HEK293T (cell line): ENCODE measurements at regions not wholly inside any gene's neighbourhood (a gene's known extent, or its start where the extent isn't known, plus 50 kb on each side); places are given as distances from the start of the nearest gene placed in this dataset.

ENCODE experiments used
- CTCF ChIA-PET: fragments of 350-600 bp; formaldehyde crosslinking; extraction: SDS; loops from one replicate; lab custom pipeline; 2021; ENCODE audit warnings: antibody characterized with exemption, inconsistent platforms; lab: Yijun Ruan, JAX
- POLR2A ChIA-PET: fragments of 350-600 bp; formaldehyde crosslinking; extraction: SDS; loops from one replicate; lab custom pipeline; 2020; ENCODE audit warnings: antibody characterized with exemption, inconsistent platforms; lab: Yijun Ruan, JAX
- DNase-seq: peaks from one replicate; pipeline ENCODE4 v3.0.0; 2012; ENCODE audit warnings: mixed read lengths; ENCODE audit errors: extremely low spot score
- ARNT ChIP-seq: fragments of 450-650 bp; IDR thresholded peaks from 2 replicates; pipeline ENCODE4 v1.6.1; 2017; ENCODE audit warnings: mild to moderate bottlenecking
- BHLHE40 ChIP-seq: fragments of 450-650 bp; IDR thresholded peaks from 2 replicates; pipeline ENCODE4 v1.6.1; 2016; ENCODE audit warnings: mild to moderate bottlenecking, moderate library complexity, borderline replicate concordance
- CTBP1 ChIP-seq: fragments of 450-650 bp; IDR thresholded peaks from 2 replicates; pipeline ENCODE4 v1.6.1; 2016; ENCODE audit warnings: borderline replicate concordance
- ELF4 ChIP-seq: fragments of 450-650 bp; IDR thresholded peaks from 2 replicates; pipeline ENCODE4 v1.6.1; 2017; ENCODE audit warnings: antibody characterized with exemption
- FOXA1 ChIP-seq: fragments of 450-650 bp; IDR thresholded peaks from 2 replicates; pipeline ENCODE4 v1.6.1; 2016; ENCODE audit warnings: mild to moderate bottlenecking
- FOXK2 ChIP-seq: fragments of 450-650 bp; IDR thresholded peaks from 2 replicates; pipeline ENCODE4 v1.6.1; 2016; ENCODE audit warnings: mild to moderate bottlenecking
- FOXM1 ChIP-seq: fragments of 450-650 bp; IDR thresholded peaks from 2 replicates; pipeline ENCODE4 v1.6.1; 2017; ENCODE audit warnings: mild to moderate bottlenecking, borderline replicate concordance
- HDGF ChIP-seq: fragments of 450-650 bp; IDR thresholded peaks from 2 replicates; pipeline ENCODE4 v1.6.1; 2017; ENCODE audit warnings: antibody characterized with exemption, borderline replicate concordance
- L3MBTL2 ChIP-seq: fragments of 450-650 bp; conservative IDR thresholded peaks from 2 replicates; pipeline ENCODE4 v1.6.1; 2016; ENCODE audit warnings: mild to moderate bottlenecking
- LEF1 ChIP-seq: fragments of 450-650 bp; IDR thresholded peaks from 2 replicates; pipeline ENCODE4 v1.6.1; 2017; ENCODE audit warnings: mild to moderate bottlenecking, borderline replicate concordance
- NFRKB ChIP-seq: fragments of 450-650 bp; IDR thresholded peaks from 2 replicates; pipeline ENCODE4 v1.6.1; 2016; ENCODE audit warnings: mild to moderate bottlenecking, moderate library complexity
- PKNOX1 ChIP-seq: fragments of 450-650 bp; IDR thresholded peaks from 2 replicates; pipeline ENCODE4 v1.6.1; 2016
- SP1 ChIP-seq: fragments of 450-650 bp; IDR thresholded peaks from 2 replicates; pipeline ENCODE4 v1.6.1; 2017
- SUZ12 ChIP-seq: fragments of 450-650 bp; IDR thresholded peaks from 2 replicates; pipeline ENCODE4 v1.6.1; 2016; ENCODE audit warnings: mild to moderate bottlenecking
- TARDBP ChIP-seq: fragments of 450-650 bp; IDR thresholded peaks from 2 replicates; pipeline ENCODE4 v1.6.1; 2016
- ZNF384 ChIP-seq: fragments of 450-650 bp; IDR thresholded peaks from 2 replicates; pipeline ENCODE4 v1.6.1; 2016

- TF ChIP-seq LEF1 (no peak), FOXA1 (no peak), NFRKB (no peak), SP1 (no peak), FOXM1 (no peak), ARNT (no peak), BHLHE40 (no peak), L3MBTL2 (no peak), PKNOX1 (no peak), CTBP1 (no peak), ELF4 (no peak), HDGF (no peak), SUZ12 (no peak), ZNF384 (no peak), FOXK2 (no peak)
- DNase-seq: no peak
- CTCF ChIA-PET: no interaction called here
- POLR2A ChIA-PET: no interaction called here
Measured at GRCh38 chr4:159497936-159498335, 395.1 kb downstream of the RAPGEF2 start.

GRCh38 chr4:159498446-159499115 is 395.7 kb downstream of the RAPGEF2 start:
- ChIA-PET CTCF (no interaction called here), POLR2A (no interaction called here)
- no peak for TF ChIP-seq FOXM1
- no peak for TF ChIP-seq HDGF
- TF ChIP-seq LEF1: no peak
- no peak for TF ChIP-seq SP1
- no peak for TF ChIP-seq FOXK2
- no peak for TF ChIP-seq ARNT
- no peak for TF ChIP-seq ZNF384
- no peak for TF ChIP-seq PKNOX1
- no peak for TF ChIP-seq SUZ12
- TF ChIP-seq ELF4: no peak
- TF ChIP-seq NFRKB: no peak
- TF ChIP-seq L3MBTL2: no peak
- TF ChIP-seq BHLHE40: no peak
- no peak for TF ChIP-seq TARDBP
- no peak for TF ChIP-seq CTBP1
- TF ChIP-seq FOXA1: no peak
- no peak for DNase-seq

- ChIA-PET POLR2A (no interaction called here), CTCF (no interaction called here)
- DNase-seq: no peak
Measured at GRCh38 chr4:159500861-159501260, 398.0 kb downstream of the RAPGEF2 start.

GRCh38 chr4:159503236-159504008 is 400.5 kb downstream of the RAPGEF2 start:
- ChIA-PET CTCF (no interaction called here), POLR2A (no interaction called here)
- TF ChIP-seq ZNF384 (no peak), ELF4 (no peak), FOXK2 (no peak), NFRKB (no peak), TARDBP (no peak), PKNOX1 (no peak), HDGF (no peak), BHLHE40 (no peak), CTBP1 (no peak), SUZ12 (no peak), FOXA1 (no peak), SP1 (no peak), ARNT (no peak), FOXM1 (no peak), L3MBTL2 (no peak), LEF1 (no peak)
- no peak for DNase-seq

More at GRCh38 chr4:159500861-159501260, 398.0 kb downstream of the RAPGEF2 start:
- TF ChIP-seq LEF1 (no peak), HDGF (no peak), L3MBTL2 (no peak), TARDBP (no peak), FOXA1 (no peak), ELF4 (no peak), BHLHE40 (no peak), ARNT (no peak), SUZ12 (no peak), CTBP1 (no peak), PKNOX1 (no peak), FOXK2 (no peak)

- POLR2A ChIA-PET: no interaction called here
- CTCF ChIA-PET: interaction anchor here (0.9 kb wide), 1 partner anchor 17 kb away, joined by 4 read pairs; no protein-coding TSS in a partner anchor
- TF ChIP-seq TARDBP (no peak), FOXA1 (no peak), ARNT (no peak), ZNF384 (no peak), FOXK2 (no peak), FOXM1 (no peak), CTBP1 (no peak), SUZ12 (no peak), SP1 (no peak), BHLHE40 (no peak), ELF4 (no peak), NFRKB (no peak), L3MBTL2 (no peak), HDGF (no peak), PKNOX1 (no peak), LEF1 (no peak)
- DNase-seq: no peak
Measured at GRCh38 chr4:159504684-159505083, 401.8 kb downstream of the RAPGEF2 start.
